IPS-18a (cell line): ENCODE measurements at regions not wholly inside any gene's neighbourhood (a gene's known extent, or its start where the extent isn't known, plus 50 kb on each side); places are given as distances from the start of the nearest gene placed in this dataset.
"Not testable (repeated sequence)": the region's sequence is repeated elsewhere in the genome, so short reads cannot be mapped to it uniquely, and the experiment has no call there.

Experiments used
- H3K27ac ChIP-seq: one replicate; pipeline ENCODE4 v1.5.1; 2013; ENCODE audit warnings: low read length
- H3K27me3 ChIP-seq: one replicate; pipeline ENCODE4 v1.6.1; 2013; ENCODE audit warnings: mild to moderate bottlenecking, low read length; ENCODE audit not compliant: control insufficient read depth, insufficient read depth
- H3K36me3 ChIP-seq: one replicate; pipeline ENCODE4 v1.6.1; 2013; ENCODE audit warnings: low read depth, low read length; ENCODE audit not compliant: control insufficient read depth
- H3K4me1 ChIP-seq: one replicate; pipeline ENCODE4 v1.6.1; 2013; ENCODE audit warnings: low read depth, low read length; ENCODE audit not compliant: control insufficient read depth
- H3K4me3 ChIP-seq: one replicate; pipeline ENCODE4 v1.5.1; 2013; ENCODE audit warnings: low read length
- H3K9ac ChIP-seq: one replicate; pipeline ENCODE4 v1.6.1; 2013; ENCODE audit warnings: mild to moderate bottlenecking, low read length, moderate library complexity
- H3K9me3 ChIP-seq: one replicate; pipeline ENCODE4 v1.6.1; 2013; ENCODE audit warnings: low read depth, low read length; ENCODE audit not compliant: control insufficient read depth

DNA sequence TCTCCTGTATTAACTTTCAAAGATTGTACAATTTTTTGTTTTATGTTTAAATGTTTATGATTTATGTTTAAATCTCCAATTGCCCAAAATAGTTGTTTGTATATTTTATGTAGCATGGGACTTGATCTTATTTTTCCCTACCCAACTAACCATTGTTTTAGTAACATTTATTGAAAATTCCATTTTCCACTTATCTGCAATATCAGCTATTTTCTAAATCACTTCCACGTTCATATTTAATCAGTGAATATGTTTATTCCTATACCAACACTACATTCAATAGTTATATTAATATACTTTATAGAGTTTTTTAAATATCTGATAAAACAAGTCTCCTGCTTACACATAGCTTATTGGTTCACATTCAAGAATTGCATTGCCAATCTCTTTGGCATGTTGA is 532.2 kb downstream of the CHSY3 start:
- no peak overlapping the region for H3K9ac ChIP-seq
- no peaks in the 10 kb centered on the region for H3K27me3 ChIP-seq
- H3K36me3 ChIP-seq: no peaks in the 10 kb centered on the region
- H3K9me3 ChIP-seq: peaks cover 21% of the 10 kb centered on the region
- H3K4me1 ChIP-seq: no peaks in the 10 kb centered on the region
- no peak overlapping the region for H3K4me3 ChIP-seq
- H3K27ac ChIP-seq: no peak overlapping the region

DNA sequence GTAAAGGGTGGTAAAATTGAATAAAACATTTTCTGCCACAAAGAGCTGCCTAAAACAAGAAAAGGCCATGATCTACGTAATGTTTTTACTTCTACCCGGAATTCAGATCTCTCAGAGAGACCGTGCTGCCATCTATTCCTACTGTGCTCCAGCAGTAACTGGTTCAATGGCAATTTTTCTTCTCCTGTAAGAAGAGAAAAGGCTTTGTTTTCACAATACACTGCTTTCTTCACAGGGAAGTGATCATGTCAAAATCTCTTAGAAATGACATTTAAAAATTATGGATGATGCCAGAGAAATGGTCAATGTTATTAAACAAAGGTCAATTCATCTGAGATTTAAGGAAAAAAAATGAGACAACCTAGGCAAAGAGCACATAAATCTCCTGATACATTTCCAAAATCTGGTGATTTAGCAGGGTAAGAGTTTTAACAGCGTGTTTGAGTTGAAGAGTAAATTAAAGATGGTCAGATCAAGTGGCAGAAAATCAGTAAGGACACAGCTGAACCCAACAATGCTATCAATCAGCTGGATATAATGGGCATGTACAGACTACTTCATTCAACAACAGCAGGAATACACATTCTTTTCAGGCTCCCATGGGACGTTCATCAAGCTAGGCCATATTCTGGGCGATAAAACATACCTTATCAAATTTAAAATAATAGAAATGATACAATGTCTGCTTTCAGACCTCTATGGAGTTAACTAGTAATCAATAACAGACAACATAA is 523.1 kb downstream of the CHSY3 start:
- no peak overlapping the region for H3K4me3 ChIP-seq
- no peaks in the 10 kb centered on the region for H3K36me3 ChIP-seq
- H3K9me3 ChIP-seq: no peaks in the 10 kb centered on the region
- no peak overlapping the region for H3K9ac ChIP-seq
- H3K27me3 ChIP-seq: no peaks in the 10 kb centered on the region
- H3K4me1 ChIP-seq: no peaks in the 10 kb centered on the region
- no peak overlapping the region for H3K27ac ChIP-seq

DNA sequence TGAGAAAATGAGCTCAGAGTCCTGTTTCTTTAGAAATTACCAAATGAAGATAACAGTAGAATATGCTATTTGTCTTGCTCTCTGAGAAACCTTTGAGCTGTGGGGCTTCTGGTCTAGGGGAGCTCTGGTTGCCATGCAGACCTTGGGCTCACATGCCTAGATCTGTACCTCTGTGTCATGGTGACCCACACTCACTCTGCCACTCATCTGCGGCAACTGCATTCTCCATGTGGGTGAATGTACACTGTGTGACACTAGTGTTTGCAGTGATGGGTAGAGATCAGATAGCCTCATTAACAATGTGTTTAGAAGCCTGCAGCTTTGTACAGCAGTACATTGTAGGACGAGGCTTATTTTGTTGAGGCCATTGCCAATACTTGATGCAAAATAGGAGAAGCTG is 521.2 kb downstream of the CHSY3 start:
- no peaks in the 10 kb centered on the region for H3K27me3 ChIP-seq
- no peaks in the 10 kb centered on the region for H3K4me1 ChIP-seq
- no peak overlapping the region for H3K4me3 ChIP-seq
- H3K27ac ChIP-seq: no peak overlapping the region
- H3K36me3 ChIP-seq: no peaks in the 10 kb centered on the region
- no peaks in the 10 kb centered on the region for H3K9me3 ChIP-seq
- no peak overlapping the region for H3K9ac ChIP-seq

DNA sequence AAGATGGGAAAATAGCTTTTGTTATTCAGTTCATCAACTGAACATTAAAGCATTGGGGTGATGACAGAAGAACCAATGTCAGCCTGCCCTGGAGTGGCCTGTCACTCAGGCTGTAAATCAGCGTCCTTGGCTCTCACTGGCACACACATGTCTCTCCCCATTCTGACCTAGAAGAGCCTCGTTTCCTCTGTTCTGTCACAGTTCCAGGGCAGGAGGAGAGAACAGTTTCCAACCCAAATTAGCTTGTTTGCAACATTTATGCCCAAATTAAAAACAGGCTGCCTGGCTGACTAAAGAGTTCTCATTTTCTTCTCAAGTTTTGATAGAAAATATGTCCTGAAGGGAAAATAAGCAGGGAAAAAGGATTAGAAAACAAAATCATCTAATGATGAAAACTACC is 520.1 kb downstream of the CHSY3 start:
- no peaks in the 10 kb centered on the region for H3K27me3 ChIP-seq
- no peak overlapping the region for H3K27ac ChIP-seq
- H3K36me3 ChIP-seq: no peaks in the 10 kb centered on the region
- H3K9ac ChIP-seq: no peak overlapping the region
- no peaks in the 10 kb centered on the region for H3K4me1 ChIP-seq
- H3K9me3 ChIP-seq: no peaks in the 10 kb centered on the region
- no peak overlapping the region for H3K4me3 ChIP-seq

DNA sequence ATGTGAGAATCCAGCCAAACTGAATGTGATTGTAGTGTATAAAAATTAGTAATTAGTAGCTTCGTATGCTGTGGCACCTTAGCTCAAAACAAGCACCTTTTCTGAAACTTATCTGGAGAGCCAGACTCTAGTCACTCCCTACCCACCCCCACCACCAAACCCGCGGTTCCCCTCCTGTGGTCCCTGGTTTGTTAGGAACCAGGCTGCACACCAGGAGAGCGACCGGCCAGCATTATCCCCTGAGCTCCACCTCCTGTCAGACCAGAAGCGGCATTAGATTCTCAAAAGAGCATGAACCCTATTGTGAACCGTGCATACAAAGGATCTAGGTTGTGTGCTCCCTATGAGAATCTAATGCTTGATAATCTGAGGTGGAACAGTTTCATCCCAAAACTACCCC is 498.6 kb downstream of the CHSY3 start:
- H3K9ac ChIP-seq: no peak overlapping the region
- H3K27ac ChIP-seq: no peak overlapping the region
- no peaks in the 10 kb centered on the region for H3K36me3 ChIP-seq
- H3K9me3 ChIP-seq: no peaks in the 10 kb centered on the region
- no peaks in the 10 kb centered on the region for H3K27me3 ChIP-seq
- no peak overlapping the region for H3K4me3 ChIP-seq
- no peaks in the 10 kb centered on the region for H3K4me1 ChIP-seq

DNA sequence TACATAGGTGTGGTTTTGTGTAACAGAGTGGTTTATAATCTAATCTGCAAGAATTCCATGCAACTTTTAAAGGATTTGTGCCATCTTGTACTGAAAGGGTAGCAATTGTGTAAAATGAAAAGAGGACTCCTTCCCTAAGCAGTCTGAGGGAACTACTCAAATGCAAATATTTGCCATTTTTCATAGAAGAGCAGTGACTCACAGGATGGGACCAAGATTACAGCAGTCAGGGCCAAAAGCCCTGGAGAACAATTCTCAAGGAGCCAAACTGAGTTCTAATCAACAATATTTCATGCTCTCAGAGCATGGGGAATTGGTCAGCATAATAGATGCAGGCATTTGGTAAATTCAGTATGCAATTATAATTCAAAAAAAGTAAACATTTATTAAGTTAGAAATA is 495.8 kb downstream of the CHSY3 start:
- no peak overlapping the region for H3K27ac ChIP-seq
- H3K9ac ChIP-seq: no peak overlapping the region
- H3K27me3 ChIP-seq: no peaks in the 10 kb centered on the region
- H3K9me3 ChIP-seq: no peaks in the 10 kb centered on the region
- H3K4me1 ChIP-seq: no peaks in the 10 kb centered on the region
- H3K4me3 ChIP-seq: no peak overlapping the region
- no peaks in the 10 kb centered on the region for H3K36me3 ChIP-seq

DNA sequence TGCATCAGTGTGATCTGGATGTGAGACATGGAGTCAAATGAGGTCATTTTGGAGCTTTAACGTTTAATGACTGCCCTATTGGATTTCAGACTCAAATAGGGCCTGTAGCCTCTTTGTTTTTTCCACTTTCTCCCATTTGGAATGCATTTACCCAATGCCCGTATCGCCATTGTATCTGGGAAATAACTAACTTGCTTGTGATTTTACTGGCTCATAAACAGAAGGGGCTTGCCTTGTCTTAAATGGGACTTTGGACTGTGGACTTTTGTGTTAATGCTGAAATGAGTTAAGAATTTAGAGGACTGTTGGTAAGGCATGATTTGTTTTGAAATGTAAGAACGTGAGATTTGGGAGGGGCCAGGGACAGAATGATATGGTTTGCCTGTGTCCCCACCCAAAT is 494.6 kb downstream of the CHSY3 start:
- no peak overlapping the region for H3K27ac ChIP-seq

DNA sequence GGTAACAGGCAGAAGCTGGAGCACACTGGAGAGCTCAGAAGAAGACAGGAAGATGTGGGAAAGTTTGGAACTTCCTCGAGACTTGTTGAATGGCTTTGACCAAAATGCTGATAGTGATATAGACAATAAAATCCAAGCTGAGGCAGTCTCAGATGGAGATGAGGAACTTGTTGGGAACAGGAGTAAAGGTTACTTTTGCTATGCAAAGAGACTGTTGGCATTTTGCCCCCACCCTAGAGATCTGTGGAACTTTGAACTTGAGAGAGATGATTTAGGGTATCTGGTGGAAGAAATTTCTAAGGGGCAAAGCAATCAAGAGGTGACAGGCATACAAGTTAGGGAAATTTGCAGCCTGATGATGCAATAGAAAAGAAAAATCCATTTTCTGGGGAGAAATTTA is 493.5 kb downstream of the CHSY3 start:
- not testable (repeated sequence) for H3K27me3 ChIP-seq, H3K36me3 ChIP-seq, H3K9me3 ChIP-seq, H3K4me3 ChIP-seq, H3K4me1 ChIP-seq, H3K9ac ChIP-seq, H3K27ac ChIP-seq

More for the DNA sequence above, 494.6 kb downstream of the CHSY3 start:
- H3K36me3 ChIP-seq: no peaks in the 10 kb centered on the region
- H3K9ac ChIP-seq: no peak overlapping the region
- H3K4me1 ChIP-seq: no peaks in the 10 kb centered on the region
- no peaks in the 10 kb centered on the region for H3K9me3 ChIP-seq
- no peaks in the 10 kb centered on the region for H3K27me3 ChIP-seq
- no peak overlapping the region for H3K4me3 ChIP-seq

DNA sequence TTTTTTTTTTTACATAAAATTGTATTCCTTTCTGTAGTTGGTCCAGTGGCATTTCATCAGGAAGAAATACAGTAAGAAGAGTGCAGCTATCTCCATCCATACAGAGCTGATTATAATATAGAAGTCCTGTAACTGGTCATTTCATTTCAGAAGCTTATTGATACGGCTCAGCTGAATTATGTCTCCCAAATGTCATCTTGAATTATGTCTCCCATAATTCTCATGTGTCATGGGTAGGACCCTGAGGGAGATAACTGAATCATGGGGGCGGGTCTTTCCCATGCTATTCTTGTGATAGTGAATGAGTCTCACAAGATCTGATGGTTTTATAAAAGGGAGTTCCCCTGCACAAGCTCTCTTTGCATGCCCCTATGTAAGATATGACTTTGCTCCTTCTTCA is 492.9 kb downstream of the CHSY3 start:
- Histone ChIP-seq H3K4me3 (no peak overlapping the region), H3K36me3 (no peaks in the 10 kb centered on the region), H3K27ac (no peak overlapping the region), H3K27me3 (no peaks in the 10 kb centered on the region), H3K9me3 (no peaks in the 10 kb centered on the region), H3K4me1 (no peaks in the 10 kb centered on the region), H3K9ac (no peak overlapping the region)

DNA sequence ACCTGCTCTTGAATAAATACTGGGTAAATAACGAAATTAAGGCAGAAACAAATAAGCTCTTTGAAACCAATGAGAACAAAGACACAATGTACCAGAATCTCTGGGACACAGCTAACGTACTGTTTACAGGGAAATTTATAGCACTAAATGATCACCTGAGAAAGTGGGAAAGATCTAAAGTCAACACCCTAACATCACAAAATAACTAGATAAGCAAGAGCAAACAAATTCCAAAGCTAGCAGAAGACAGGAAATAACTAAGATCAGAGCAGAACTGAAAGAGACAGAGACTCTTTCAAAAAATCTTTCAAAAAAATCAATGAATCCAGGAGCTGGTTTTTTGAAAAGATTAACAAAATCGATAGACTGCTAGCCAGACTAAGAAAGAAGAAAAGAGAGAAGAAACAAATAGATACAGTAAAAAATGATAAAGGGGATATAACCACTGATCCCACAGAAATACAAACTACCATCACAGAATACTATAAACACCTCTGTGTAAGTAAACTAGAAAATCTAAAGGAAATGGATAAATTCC is 487.5 kb downstream of the CHSY3 start:
- H3K27ac ChIP-seq, H3K9ac ChIP-seq, H3K4me3 ChIP-seq, H3K36me3 ChIP-seq, H3K9me3 ChIP-seq, H3K27me3 ChIP-seq, H3K4me1 ChIP-seq: not testable (repeated sequence)

DNA sequence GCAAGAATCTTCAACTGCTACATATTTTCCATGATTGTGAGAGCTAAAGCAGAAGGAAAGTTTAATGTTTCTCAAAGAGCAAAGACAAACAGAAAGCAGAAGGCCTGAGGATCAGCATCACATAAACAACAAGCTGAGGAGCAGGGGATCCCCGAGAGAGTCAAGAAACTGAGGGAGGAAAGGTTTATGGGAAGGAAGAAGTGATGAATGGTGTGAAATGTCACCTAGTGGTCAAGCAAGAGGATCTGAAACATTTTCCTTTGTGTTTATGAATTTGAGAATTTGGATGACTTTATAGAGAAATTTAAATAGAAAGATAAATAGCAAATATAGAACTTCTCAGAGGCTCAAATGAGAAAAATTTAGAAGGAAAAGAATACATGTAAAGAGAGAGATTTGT is 481.9 kb downstream of the CHSY3 start:
- Histone ChIP-seq H3K4me1 (peaks cover 4% of the 10 kb centered on the region), H3K36me3 (no peaks in the 10 kb centered on the region), H3K27ac (no peak overlapping the region), H3K4me3 (no peak overlapping the region), H3K9ac (no peak overlapping the region), H3K27me3 (no peaks in the 10 kb centered on the region), H3K9me3 (no peaks in the 10 kb centered on the region)

DNA sequence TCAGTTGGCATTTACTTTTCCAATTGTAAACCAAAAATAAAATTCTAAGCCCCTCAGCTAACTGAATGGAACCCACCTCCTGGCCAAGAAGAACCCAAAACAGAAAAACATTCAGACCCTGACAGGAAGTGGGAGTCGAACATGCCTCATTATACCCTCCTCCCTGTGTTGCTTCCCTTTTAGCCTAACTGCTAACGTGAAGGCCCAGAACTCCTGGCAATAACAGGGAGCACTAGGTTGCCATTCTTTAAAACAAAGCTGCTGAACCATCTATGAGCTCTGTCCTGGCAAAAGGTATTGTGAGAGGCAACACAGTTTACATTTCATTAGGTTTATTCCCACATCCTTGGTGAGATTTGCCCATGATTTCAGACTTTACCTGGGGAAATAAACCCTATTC is 481.4 kb downstream of the CHSY3 start:
- Histone ChIP-seq H3K36me3 (no peaks in the 10 kb centered on the region), H3K4me1 (peaks cover 4% of the 10 kb centered on the region), H3K9me3 (no peaks in the 10 kb centered on the region), H3K9ac (no peak overlapping the region), H3K4me3 (no peak overlapping the region), H3K27me3 (no peaks in the 10 kb centered on the region), H3K27ac (no peak overlapping the region)
